GM18867 (cell line): ENCODE measurements at regions not wholly inside any gene's neighbourhood (a gene's known extent, or its start where the extent isn't known, plus 50 kb on each side); places are given as distances from the start of the nearest gene placed in this dataset.

Experiments
- ATAC-seq: cut with Tn5 transposase; IDR thresholded peaks from one replicate; pipeline ENCODE4 v1.9.1; 2021; ENCODE audit warnings: mild to moderate bottlenecking, moderate library complexity; ENCODE audit not compliant: unreplicated experiment

- ATAC-seq: no peak
These were observed 135.1 kb downstream of the ID4 start for GRCh38 chr6:19972221-19972620.

DNA sequence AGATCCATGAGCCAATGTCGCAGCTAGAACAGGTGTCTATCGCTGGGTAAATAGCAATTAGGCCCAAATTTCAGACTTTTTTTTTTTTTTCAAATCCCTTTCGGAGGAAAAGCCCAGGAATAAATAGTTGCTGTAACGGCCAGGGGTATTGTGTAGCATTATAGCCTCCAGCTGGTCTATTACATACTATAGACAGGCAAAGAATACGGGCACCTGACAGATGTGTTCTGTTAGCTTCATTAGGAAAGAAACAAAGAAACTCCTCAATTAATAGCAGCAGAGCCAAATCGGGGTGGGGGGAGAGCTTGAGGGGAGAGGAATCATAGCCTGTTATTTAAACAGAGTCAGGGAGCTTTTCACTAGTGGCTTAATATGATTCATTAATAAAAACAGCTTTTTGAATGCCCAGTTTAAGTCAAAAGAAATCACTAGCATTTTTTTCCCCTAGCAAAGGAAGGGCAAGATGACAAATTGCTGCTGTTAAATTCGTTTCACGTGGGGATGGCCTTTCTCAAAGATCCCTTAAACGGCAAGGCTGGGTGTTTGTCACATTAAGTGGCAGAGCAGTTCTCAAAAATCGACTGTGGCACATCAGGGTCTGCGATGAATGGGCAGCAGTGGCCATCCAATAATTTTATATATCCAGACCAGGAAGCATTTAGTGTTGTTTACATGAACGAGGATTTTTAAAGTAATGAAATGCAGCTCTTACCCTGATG lies 139.4 kb downstream of the ID4 start:
- no peak for ATAC-seq

DNA sequence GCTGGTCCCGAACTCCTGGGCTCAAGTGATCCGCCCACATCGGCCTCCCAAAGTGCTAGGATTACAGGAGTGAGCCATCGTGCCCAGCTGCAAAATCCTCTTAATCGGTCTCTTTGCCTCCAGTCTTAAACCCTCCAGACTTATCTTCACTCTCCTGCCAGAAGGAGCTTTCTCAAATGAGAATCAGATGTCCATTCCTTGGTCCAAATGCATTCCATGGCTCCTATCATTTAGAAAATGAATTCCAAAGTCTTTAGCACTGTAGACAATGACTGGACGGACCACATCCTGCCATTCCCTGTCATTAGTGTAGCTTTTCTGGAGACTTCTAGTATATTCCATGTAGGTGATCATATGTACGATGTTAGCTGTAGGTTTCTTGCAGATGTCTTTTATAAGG lies 141.9 kb downstream of the ID4 start:
- ATAC-seq: no peak

- ATAC-seq: no peak
These were observed 142.8 kb downstream of the ID4 start for GRCh38 chr6:19979986-19980385.

- ATAC-seq: no peak
These were observed 146.2 kb downstream of the ID4 start for GRCh38 chr6:19983374-19983773.

DNA sequence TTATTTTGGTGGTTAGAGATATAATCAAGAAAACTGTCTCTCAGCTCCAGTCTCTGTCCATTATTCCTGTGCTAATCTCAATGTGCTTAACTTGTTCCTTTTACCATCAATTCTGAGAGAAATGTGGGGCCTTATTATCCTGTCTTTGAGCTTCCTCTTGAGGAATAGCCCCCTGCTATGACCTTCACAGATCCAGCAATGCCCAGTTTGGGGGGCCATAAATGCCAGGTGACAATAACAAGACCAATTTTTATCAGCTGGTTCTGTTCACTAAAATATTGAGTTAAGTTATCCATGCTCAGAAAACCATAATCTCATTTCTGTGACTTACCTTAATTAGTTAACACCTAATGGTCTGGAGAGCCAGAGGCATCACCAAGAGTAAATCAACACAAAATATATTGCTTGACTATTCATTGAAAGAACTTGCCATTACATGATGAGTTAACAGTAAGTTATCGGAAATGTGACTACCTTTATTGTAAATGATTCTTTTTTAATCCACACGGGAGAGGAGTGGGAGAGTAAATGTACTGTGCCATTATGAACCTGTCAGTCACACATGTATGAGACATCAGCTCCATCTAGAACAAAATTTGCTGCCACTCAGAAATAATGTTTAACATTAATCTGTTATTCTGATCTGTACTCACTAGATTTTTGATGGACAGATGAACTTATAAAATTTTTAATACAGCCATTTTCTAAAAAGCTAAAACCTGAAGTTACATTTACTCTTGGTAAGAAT lies 149.7 kb downstream of the ID4 start:
- no peak for ATAC-seq

GRCh38 chr6:19988555-19988954 lies 151.4 kb downstream of the ID4 start:
- no peak for ATAC-seq

GRCh38 chr6:19991176-19991575 lies 154.0 kb downstream of the ID4 start:
- no peak for ATAC-seq

- ATAC-seq: no peak
These were observed 157.7 kb downstream of the ID4 start for GRCh38 chr6:19994909-19995308.

- ATAC-seq: no peak
These were observed 158.5 kb downstream of the ID4 start for GRCh38 chr6:19995575-19996257.

- ATAC-seq: no peak
These were observed 159.9 kb downstream of the ID4 start for GRCh38 chr6:19997104-19997503.

DNA sequence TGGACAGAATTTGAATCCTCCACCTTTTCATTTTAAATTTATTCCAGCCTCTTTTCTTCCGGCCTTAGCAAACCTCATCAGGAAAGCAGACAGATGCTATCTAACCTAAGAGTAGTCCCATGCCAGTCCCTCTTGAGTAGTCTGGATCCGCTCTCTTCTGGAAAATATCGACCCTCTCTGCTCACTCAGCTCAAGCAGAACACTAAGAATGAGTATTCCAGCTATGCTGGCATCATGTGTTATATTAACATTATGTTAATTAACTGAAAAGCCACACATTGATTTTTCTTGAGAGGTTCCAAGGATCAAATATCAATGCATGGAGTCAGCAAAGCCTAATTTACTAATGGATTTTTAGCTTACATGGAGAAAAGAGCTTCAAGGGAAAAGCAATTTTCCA lies 161.4 kb downstream of the ID4 start:
- no peak for ATAC-seq

- peak; percentile 94 for ATAC-seq
These were observed 162.4 kb downstream of the ID4 start for GRCh38 chr6:19999319-20000191.

- ATAC-seq: no peak
These were observed 164.1 kb downstream of the ID4 start for GRCh38 chr6:20001286-20001685.

GRCh38 chr6:20006037-20006436 lies 168.9 kb downstream of the ID4 start:
- ATAC-seq: no peak

DNA sequence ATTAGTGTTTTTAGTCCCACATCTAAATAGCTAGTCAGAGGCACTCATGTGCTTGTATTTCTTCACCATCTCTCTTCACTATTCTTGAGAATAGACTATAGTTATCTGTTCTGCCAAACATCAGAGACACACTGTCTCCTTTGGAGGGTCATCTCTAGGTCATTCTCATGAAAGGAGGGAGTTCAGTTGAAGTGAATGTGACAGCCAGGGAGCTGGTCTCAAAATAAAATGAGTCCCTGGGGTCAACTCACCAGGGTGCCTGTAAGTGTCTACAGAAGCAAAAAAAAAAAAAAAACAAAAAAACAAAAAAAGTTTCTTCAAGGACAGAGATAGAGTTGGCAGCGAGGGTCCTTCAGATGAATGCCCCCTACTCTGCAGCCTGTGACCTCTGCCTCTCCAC lies 171.0 kb downstream of the ID4 start:
- ATAC-seq: no peak

GRCh38 chr6:20013066-20013861 lies 176.1 kb downstream of the ID4 start:
- ATAC-seq: no peak

GRCh38 chr6:20014508-20014907 lies 177.3 kb downstream of the ID4 start:
- no peak for ATAC-seq

DNA sequence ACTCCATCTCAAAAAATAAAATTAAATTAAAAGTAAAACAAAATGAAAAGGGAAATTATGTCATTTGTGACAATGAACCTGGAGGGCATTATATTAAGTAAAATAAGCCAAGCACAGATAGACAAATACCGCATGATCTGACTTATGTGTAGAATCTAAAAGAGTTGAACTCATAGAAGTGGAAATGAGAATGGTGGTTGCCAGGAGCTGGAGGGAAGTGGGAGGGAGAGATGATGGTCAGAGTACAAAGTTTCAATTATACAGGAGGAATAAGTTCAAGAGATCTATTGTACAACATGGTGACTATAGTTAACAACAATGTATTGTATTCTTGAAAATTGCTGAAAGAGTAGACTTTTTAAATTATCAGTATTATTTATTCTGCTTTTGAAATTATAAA lies 183.4 kb downstream of the ID4 start:
- no peak for ATAC-seq

DNA sequence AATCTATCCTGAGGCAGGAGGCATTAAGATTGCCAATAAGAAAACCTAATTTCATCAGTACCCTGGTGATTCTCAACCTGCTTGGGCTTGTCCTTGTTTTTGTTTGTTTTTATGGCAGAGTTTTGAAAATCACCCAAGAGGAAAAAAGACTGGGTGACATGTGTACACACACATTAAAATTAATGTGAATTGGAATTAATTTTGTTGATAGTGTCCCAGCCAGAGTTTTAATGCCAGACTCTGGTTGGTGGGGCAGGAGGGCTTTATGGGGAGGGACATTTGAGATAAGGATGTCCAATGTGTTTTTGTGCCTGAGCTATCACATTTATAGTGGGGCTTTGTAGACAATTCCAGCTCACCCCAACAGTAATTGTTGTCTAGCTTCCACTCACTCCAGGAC lies 184.6 kb downstream of the ID4 start:
- ATAC-seq: no peak
